ENCODE measurements at regions not wholly inside any gene's neighbourhood (a gene's known extent, or its start where the extent isn't known, plus 50 kb on each side); places are given as distances from the start of the nearest gene placed in this dataset.

GRCh38 chr17:77647531-77647930, 311.0 kb upstream of the TNRC6C start:
- DNase-seq (ENCODE audit: low read depth): no peak

GRCh38 chr17:77649717-77650211, 308.7 kb upstream of the TNRC6C start:
- peak; percentile 43 for DNase-seq (ENCODE audit: low read depth)

- DNase-seq (ENCODE audit: low read depth): no peak
Observed at GRCh38 chr17:77651988-77652387, 306.5 kb upstream of the TNRC6C start.

- DNase-seq (ENCODE audit: low read depth): no peak
Observed at GRCh38 chr17:77654296-77654695, 304.2 kb upstream of the TNRC6C start.

GRCh38 chr17:77654850-77655249, 303.7 kb upstream of the TNRC6C start:
- DNase-seq (ENCODE audit: low read depth): no peak

DNA sequence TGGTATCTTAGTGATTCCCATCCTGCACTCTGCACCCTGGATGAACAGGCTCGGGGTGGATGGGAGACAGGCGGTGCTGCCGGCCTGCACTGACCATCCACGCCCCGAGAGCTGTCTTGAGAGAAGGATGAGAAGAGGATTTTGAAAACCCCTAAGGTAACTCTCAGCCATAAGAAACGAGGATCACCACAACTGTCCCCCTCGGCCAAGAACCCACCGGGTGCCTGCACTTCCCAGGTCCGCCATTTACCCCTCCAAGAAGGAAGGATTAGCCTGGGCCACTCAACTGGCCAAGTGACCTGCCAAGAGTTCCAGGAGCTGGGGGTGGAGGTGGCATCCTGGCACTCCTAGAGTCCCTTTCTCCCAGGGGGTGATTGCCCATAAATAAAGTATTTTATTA, 302.4 kb upstream of the TNRC6C start:
- no peak for DNase-seq (ENCODE audit: low read depth)

DNA sequence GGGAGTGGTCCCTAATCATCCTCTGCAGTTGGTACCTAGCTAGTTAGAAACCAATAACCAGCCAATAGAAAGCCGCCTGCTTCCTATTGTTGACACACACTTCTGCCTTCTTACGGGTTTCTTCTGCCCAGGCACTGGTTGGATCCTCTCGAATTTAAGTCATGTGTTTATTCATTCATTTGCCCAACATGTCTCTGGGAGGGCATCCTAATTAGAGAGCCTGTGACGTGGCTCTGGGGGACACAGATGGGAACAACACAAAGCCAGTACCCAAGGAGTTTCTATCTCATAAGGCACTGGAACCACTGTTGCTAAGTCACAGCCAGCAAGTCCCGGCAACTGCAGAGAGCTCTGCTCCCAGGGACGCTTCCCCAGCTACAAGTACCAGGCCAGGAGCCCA, 300.7 kb upstream of the TNRC6C start:
- no peak for DNase-seq (ENCODE audit: low read depth)

DNA sequence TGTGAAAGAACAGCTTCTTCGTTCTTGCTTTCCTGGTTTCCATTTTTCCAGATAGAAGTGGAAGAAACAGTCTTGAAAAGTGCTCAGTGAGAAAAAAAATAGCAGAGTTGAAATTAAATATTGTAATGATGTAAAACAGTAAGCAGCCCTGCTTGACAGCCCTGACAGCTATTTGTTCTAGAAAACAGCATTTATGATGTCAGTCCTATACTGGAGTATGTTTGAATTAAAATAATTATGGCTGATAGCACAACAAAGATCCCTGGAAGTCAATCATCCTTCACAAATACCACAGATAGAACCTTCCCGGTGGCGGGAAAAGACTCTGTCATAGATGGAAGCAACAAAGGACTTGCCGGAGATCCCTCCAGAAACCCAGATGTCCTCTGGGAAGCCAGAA, 298.0 kb upstream of the TNRC6C start:
- DNase-seq (ENCODE audit: low read depth): no peak

- no peak for DNase-seq (ENCODE audit: low read depth)
Observed at GRCh38 chr17:77662833-77663232, 295.7 kb upstream of the TNRC6C start.

GRCh38 chr17:77664097-77664729, 294.3 kb upstream of the TNRC6C start:
- DNase-seq (ENCODE audit: low read depth): no peak

- DNase-seq (ENCODE audit: low read depth): no peak
Observed at GRCh38 chr17:77665833-77666232, 292.7 kb upstream of the TNRC6C start.

GRCh38 chr17:77666462-77666861, 292.0 kb upstream of the TNRC6C start:
- DNase-seq (ENCODE audit: low read depth): no peak

DNA sequence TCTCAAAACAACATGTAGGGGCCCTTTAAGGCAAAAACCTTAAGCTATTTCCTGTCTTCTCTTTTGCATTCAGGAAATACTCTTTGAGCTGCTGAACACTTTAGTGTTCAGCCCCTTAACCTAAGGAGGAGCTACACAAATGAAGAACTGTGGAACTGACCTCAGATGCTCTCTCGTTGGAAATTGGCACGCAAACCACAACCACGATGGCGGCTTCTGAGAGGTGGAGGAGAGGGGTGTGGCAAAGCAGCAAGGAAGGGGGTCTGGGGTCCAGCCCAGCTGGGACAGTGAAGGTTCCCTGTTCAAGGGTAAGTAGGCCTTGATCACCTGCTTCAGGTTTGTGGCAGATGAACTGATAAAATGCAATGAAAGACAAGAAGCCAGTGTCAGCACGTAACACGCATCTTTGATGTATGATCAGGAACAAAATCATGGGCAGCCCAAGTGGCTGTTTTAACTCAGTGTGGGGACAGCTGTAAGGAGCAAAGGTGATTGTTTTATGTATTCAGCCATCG, 291.6 kb upstream of the TNRC6C start:
- DNase-seq (ENCODE audit: low read depth): no peak

DNA sequence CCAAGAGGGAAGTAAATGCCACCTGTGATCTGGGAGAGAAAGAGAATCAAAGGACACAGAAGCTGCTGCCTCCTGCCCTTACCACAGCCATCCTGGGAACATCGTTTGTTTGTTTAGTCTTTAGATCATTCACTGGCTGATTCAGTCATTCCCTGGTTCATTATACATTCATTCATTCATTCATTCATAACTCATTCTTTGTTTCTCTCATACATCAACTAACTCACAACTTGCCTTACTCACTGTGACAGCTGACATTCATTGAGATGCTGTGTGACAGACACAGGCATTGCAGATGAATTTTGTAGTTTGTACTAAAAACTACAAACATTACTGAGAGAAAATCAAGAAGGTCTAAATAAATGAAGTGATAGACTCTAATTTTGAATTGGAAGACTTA, 291.0 kb upstream of the TNRC6C start:
- no peak for DNase-seq (ENCODE audit: low read depth)

GRCh38 chr17:77668518-77668917, 290.0 kb upstream of the TNRC6C start:
- DNase-seq (ENCODE audit: low read depth): no peak

- no peak for DNase-seq (ENCODE audit: low read depth)
Observed at GRCh38 chr17:77670173-77670572, 288.3 kb upstream of the TNRC6C start.

DNA sequence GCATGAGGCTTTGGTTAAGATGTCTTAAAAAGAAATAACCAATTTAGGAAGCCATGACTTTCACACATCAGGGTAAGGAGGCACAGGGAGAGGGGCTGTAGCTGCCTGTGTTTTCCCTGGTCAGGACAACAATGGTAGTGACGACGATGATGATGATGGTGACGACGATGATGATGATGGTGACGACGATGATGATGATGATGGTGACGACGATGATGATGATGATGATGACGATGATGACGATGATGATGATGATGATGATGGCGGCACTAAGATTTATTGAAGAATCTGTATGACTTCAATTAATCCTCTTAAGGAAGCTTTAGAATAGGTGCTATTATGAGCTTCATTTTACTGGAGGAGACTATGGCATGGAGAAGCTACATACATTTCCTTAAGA, 284.1 kb upstream of the TNRC6C start:
- no peak for DNase-seq (ENCODE audit: low read depth)

DNA sequence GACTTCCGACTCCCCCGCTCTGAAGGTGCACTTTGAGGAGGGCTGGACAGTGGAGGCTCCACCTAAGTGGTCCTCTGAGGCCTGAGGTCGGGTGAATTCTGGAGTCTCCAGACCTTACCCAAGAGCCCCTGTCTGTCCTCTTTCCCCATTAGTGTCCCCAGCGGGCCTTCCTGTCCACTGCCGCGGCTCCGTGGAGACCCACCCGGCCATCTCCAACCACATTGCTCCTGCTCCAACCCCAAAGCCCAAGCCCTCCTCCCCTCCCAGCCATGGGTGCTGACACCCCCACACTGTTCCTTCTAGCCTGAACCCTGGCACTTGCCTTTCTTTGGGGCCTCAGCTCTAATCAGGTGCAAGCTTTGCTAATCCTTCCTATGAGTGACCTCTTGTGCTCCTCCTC, 283.1 kb upstream of the TNRC6C start:
- DNase-seq (ENCODE audit: low read depth): no peak

- DNase-seq (ENCODE audit: low read depth): no peak
Observed at GRCh38 chr17:77675816-77676215, 282.7 kb upstream of the TNRC6C start.

DNA sequence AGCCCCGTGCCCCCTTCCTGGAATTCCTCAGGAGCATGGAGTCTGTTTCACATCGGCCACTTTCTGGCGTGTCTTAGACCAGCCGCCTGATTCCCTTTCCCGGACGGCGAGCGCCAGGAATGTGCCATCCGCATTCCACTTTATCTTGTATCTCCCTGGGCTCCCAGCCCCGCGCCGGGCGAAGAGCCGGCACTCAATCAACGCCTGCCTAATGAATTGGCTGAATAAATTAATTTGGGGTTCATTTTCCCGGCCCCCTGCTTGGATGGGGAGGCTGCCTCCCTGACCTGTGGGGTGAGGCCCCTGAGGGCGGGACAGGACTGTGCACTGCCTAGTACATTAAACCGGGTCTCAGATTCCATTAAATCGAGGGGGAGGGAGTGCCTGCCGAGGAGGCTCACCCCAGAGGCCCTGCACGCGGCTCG, 282.3 kb upstream of the TNRC6C start:
- DNase-seq (ENCODE audit: low read depth): no peak

- peak; percentile 70 for DNase-seq (ENCODE audit: low read depth)
Observed at GRCh38 chr17:77677211-77677610, 281.3 kb upstream of the TNRC6C start.

DNA sequence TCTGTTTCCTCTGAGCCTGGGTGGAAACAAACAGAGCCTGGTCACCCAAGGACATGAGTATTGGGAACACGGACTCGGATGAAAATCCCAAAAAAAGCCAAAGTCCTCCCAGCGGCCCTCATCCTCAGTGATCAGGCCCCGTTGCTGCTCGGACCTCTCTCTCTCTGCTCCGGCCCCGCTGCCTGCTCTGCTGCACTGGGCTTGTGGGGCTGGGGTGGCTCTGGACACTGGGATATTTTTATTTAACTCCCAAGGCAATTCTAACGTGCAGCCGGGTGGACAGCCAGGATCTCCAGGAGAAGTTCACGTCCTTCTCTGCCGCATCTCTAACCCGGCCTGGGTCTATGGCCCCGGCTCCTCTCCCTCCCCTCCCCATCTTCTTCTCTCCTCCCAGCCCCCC, 280.9 kb upstream of the TNRC6C start:
- no peak for DNase-seq (ENCODE audit: low read depth)

- no peak for DNase-seq (ENCODE audit: low read depth)
Observed at GRCh38 chr17:77679589-77679988, 278.9 kb upstream of the TNRC6C start.

DNA sequence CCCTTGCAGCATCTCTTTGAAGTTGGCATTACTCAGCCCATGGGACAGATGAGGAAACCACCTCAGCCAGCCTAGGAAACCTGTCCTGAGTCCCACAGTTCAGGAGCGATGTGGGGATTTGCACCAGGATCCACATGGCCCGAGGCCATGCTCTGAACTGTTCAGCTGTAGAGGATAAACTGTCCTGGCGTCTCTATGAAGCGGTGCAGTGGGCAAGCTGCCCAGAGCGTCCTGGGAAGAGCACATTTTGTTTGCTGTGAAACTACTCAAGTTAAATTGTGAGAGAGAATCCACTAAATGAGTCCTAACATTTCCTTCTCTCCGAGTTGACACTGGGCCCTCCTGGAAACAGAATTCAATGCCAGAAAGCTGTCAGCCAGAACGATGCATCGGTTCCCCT, 276.6 kb upstream of the TNRC6C start:
- peak; percentile 18 for DNase-seq (ENCODE audit: low read depth)

All from fibroblast of gingiva (primary cell).